Epidermal melanocyte (primary cell): ENCODE measurements at regions not wholly inside any gene's neighbourhood (a gene's known extent, or its start where the extent isn't known, plus 50 kb on each side); places are given as distances from the start of the nearest gene placed in this dataset.
"Not testable (repeated sequence)": the region's sequence is repeated elsewhere in the genome, so short reads cannot be mapped to it uniquely, and the experiment has no call there.

ENCODE experiments used
- DNase-seq: peaks from one replicate; pipeline ENCODE4 v3.0.0; 2011; ENCODE audit warnings: low spot score; ENCODE audit not compliant: insufficient read length

DNA sequence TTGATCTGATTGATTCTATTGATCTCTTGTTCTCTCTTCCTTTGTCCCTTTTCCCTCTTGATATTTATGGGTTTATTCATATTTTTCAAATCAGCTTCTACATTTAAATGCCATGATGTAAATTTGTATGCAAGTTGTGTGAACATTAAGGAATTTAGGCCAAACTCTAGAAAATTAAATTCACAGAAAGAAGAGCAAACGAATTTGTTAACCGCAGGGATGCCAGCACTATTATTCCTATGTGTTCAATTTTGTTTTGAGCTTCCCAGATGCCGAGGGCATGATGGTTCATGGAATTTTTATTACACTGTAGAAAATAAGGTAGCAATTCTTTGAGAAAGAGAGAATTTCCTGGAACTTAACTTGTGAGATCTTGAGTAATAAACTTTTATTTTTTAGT, 220.9 kb downstream of the BUB3 start:
- no peak for DNase-seq

- no peak for DNase-seq
These were observed 221.5 kb downstream of the BUB3 start for GRCh38 chr10:123375738-123376137.

DNA sequence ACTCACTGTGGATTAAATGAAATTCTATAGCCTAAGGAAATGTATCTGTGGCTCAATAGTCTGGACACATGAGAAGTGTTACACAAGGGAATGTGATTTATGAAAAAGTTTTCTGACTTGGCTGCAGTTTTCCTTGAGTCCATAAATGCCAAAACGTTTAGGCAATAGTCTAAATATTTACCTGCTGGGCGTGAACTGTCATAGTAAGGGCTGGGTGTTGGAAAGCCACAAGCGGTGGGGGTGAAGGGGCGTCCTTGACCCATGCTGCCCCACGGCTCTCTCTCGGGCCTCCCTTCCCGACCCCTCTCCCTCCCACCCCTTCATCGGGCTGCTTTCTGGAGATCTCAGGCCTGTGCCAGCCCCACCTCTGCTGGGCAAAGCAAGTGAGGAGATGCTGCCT, 223.7 kb downstream of the BUB3 start:
- no peak for DNase-seq

GRCh38 chr10:123378302-123378701, 224.1 kb downstream of the BUB3 start:
- DNase-seq: no peak

- DNase-seq: no peak
These were observed 225.0 kb downstream of the BUB3 start for GRCh38 chr10:123379156-123379555.

DNA sequence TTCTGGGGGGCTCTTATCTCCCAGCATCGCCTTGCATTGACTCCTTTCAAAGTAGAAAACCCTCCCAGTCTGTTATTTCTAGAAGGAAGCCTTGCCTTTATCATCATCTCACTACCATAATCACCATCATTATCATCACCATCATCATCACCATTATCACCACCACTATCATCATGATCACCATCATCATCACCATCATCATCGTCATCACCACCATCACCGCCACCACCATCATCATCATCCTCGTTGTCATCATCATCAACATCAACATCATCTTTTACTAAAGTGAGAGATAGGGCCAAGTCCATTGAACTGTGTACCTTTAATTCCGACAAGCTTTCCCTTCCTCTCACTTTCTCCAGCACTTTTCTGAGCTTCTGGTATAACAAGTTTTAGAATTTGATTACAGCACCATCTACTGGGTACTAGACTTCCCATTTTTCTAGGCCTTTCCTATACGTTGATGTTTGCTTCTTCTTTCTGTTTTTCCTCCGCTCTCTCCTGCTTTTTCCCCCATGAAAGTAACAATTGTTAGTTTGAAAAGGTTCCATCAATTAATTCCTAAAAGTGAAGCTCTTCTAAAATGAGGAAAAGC, 226.4 kb downstream of the BUB3 start:
- DNase-seq: peak; percentile 43

DNA sequence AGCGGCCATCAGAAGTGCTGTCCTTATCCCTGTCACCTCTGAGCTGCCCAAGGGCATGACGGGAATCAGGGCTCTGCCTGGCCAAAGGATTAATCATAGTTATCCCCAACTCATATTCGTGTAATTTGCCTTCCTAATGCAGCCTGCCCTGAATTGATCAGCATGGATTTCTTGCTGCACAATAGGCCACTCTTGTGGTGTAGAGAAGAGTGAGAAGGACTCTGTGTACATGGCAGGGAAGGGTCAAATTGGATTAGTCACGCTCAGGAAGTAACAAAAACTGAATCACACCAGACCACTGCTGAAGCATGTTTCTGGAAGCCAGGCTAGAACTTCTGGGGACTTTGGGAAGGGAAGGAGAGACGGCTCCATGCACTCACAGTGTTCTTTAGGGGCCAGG, 227.0 kb downstream of the BUB3 start:
- DNase-seq: no peak

DNA sequence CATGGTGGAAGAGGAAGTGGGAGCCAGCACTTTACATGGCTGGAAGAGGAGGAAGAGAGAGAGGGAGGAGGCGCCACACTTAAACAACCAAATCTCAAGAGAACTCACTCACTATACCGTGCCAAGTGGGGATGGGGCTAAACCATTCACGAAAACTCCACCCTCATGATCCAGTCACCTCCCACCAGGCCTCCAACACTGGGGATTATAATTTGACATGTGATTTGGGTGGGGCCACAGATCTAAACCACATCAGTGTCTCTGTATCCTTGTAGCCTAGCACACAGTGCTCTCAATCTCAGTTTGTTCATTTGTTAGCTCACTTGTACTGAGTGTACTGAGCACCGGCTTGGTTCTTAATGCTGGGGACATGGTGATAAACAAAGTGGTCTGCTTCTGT, 228.3 kb downstream of the BUB3 start:
- no peak for DNase-seq

- DNase-seq: no peak
These were observed 231.4 kb downstream of the BUB3 start for GRCh38 chr10:123385508-123386080.

DNA sequence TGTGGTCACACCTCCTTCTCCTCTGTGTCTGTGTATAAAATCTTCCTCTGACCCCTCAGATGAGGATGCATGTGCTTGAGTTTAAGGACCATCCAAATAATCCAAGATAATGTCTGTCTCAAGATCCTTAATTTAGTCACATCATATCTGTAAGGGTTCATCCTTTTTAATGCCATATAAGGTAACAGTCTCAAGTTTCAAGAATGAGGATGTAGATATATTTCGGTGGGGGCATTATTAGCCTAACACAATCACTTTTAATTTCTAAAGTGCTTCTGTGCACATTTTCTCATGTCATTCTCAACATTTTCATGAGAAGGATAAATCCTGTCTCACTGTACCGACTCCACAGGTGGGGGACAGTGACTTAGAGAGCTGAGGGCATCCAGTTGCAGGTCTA, 235.3 kb downstream of the BUB3 start:
- no peak for DNase-seq

DNA sequence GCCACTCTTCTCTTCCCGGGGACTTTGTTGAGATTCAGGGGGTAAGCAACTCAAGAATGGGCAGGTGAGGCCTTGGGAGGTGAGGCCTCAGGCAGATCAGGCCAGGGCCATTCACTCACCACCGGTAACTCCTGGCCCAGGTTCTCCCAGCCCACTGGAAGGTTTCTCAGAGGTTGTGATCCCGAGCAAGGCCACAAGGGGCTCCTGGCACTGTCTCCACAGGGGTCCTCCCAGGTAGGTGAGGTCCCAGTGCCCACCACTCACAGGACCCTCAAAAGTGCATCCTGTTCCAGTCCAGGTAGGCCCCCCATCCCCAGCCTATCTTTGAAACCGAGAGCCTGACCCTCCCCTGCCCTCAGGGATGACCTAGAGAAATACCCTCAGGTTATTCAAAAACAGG, 236.1 kb downstream of the BUB3 start:
- DNase-seq: no peak

DNA sequence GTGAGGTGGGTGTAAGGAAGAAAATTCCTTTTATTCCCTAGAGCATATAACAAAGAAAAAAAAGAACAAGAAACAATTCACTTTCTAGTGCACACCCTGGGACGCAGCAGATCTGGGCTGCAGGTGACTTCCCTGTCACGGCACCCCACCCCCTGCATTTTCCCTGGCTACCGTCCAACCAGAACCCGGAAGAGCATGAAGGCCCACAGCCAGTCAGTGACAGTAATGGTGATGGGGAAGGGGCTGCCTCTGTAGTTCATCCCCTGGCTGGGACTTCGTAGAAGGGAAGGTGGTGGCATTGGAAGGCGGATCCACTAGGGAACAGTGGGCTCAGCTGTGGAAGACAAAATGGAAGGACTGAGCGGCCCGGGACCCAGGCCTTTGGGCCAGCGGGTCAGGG, 236.7 kb downstream of the BUB3 start:
- no peak for DNase-seq

DNA sequence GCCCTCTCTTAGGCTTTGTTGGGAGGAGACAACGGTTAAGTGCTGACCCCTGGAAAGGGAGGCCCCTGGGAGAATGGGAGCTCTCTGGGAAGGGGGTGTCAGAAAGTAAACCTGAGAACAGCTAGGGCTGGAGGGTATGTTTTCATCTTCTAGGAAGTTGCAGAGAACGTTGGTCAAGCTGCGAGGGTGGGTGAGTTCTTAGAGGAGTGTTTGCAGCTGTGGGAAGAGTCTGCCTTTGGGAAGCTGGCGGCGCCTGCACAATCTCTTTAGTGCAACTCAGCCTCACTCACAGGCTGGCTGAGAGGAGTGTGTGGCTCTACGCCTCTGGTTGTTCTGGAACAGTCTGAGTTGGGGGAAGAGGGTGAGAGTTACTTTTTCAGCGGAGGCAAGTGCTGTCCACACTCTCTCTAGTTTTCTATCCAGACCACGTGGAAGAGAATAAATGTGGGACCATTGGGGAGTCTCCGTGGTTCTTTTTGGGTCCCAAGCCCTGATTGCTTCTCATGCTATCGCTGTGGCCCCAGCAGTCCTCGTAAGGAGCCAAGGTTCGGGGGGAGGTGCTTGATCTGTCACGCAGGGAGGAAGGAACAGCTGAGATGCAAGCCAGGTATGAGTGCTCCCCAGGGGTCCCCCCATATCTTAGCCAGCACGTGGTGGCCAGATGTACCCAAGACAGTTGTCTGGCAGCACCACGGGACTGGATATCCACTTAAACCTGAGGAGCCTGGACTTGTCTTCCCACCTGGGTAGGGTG, 237.2 kb downstream of the BUB3 start:
- DNase-seq: no peak

DNA sequence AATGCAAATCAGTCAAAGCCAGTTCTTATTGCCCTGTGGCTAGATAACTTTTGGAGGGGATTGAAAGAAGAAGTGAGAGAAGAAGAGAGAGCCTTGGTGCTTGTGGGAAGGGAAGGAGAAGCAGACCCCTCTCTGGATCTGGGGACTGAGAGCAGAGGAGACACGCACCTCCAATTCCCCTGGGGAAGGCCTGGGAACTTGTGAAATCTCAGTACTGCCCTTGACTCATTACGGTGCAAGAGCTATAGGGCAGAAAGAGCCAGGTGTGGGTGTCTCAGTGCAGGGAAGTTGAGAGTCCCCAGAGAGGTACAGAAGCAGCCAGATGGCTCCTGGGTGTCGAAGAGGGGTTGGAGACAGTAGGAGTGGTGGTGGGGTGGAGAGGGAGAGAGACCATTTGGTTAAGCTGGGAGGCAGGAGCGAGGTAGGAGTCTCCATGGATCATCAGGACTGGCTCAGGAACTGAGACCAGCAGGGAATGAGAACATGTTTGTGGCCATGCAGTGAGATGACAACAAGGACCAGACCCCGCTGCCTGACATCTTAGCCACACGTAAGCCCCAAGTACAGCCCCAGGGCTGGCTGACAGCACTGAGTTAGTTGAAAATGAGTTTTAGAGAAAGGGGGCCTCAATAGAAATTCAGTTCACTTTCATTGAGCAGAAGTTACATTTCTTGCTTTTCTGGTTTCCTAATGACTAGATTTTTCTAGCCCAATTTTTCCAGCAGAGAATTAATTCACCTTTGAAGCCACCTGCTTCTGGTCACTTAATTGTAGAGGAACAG, 238.2 kb downstream of the BUB3 start:
- DNase-seq: no peak

GRCh38 chr10:123393170-123393569, 239.0 kb downstream of the BUB3 start:
- DNase-seq: no peak

DNA sequence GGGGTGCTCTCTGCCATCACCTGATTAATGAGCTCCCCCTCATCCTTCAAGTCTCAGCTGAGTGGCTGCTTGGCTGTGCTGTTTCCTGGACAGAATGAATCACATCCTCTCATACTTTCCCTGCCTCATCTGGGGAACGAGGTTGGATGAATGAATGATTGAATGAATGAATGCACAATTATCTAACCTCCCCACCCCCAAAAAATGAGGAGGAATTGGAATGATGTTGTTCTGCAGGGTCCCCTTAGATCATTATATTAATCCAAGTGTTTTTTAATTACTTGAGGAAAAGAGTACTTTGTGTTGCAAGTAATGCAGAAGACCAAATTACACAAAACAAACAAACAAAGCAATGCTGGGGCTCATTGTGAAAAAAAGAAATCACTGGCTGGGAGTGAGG, 240.2 kb downstream of the BUB3 start:
- no peak for DNase-seq

- not testable (repeated sequence) for DNase-seq
These were observed 241.0 kb downstream of the BUB3 start for GRCh38 chr10:123395234-123395633.

GRCh38 chr10:123395906-123396305, 241.7 kb downstream of the BUB3 start:
- no peak for DNase-seq

GRCh38 chr10:123398180-123398591, 244.0 kb downstream of the BUB3 start:
- DNase-seq: no peak

GRCh38 chr10:123398756-123399155, 244.6 kb downstream of the BUB3 start:
- DNase-seq: no peak

- DNase-seq: no peak
These were observed 245.2 kb downstream of the BUB3 start for GRCh38 chr10:123399276-123399839.

GRCh38 chr10:123402021-123402420, 247.8 kb downstream of the BUB3 start:
- DNase-seq: no peak
